ENCODE measurements at regions not wholly inside any gene's neighbourhood (a gene's known extent, or its start where the extent isn't known, plus 50 kb on each side); places are given as distances from the start of the nearest gene placed in this dataset.

- TF ChIP-seq CTCF (IDR thresholded peaks at IDR 0.05): no peak
- H3K36me3 Mint-ChIP-seq (ENCODE audit: unreplicated experiment): no peaks in the 10 kb centered on the region
- no peak for DNase-seq (ENCODE audit: extremely low spot score, unreplicated experiment)
- no peak overlapping the region for H3K4me3 Mint-ChIP-seq (ENCODE audit: unreplicated experiment)
- H3K27me3 Mint-ChIP-seq (ENCODE audit: unreplicated experiment): no peaks in the 10 kb centered on the region
- H3K27ac Mint-ChIP-seq (ENCODE audit: unreplicated experiment): peak overlapping the region; percentile 35
- H3K9me3 Mint-ChIP-seq (ENCODE audit: unreplicated experiment): no peaks in the 10 kb centered on the region
- H3K4me1 Mint-ChIP-seq (ENCODE audit: unreplicated experiment): peaks cover 70% of the 10 kb centered on the region
These were observed 162.5 kb downstream of the SLC38A4 start for GRCh38 chr12:46663318-46663717.

GRCh38 chr12:46661110-46661845, 164.5 kb downstream of the SLC38A4 start:
- Mint-ChIP-seq H3K9me3 (ENCODE audit: unreplicated experiment) (no peaks in the 10 kb centered on the region), H3K4me3 (ENCODE audit: unreplicated experiment) (peak overlapping the region; percentile 32), H3K27ac (ENCODE audit: unreplicated experiment) (peak overlapping the region; percentile 92), H3K4me1 (ENCODE audit: unreplicated experiment) (peaks cover 90% of the 10 kb centered on the region), H3K36me3 (ENCODE audit: unreplicated experiment) (no peaks in the 10 kb centered on the region), H3K27me3 (ENCODE audit: unreplicated experiment) (no peaks in the 10 kb centered on the region)
- DNase-seq (ENCODE audit: extremely low spot score, unreplicated experiment): no peak
- TF ChIP-seq CTCF (IDR thresholded peaks at IDR 0.05): peak; percentile 85

GRCh38 chr12:46660719-46661109, 165.1 kb downstream of the SLC38A4 start:
- peak overlapping the region; percentile 32 for H3K4me3 Mint-ChIP-seq (ENCODE audit: unreplicated experiment)
- no peaks in the 10 kb centered on the region for H3K9me3 Mint-ChIP-seq (ENCODE audit: unreplicated experiment)
- TF ChIP-seq CTCF (IDR thresholded peaks at IDR 0.05): no peak
- no peaks in the 10 kb centered on the region for H3K36me3 Mint-ChIP-seq (ENCODE audit: unreplicated experiment)
- H3K4me1 Mint-ChIP-seq (ENCODE audit: unreplicated experiment): peaks cover 88% of the 10 kb centered on the region
- no peaks in the 10 kb centered on the region for H3K27me3 Mint-ChIP-seq (ENCODE audit: unreplicated experiment)
- no peak for DNase-seq (ENCODE audit: extremely low spot score, unreplicated experiment)
- H3K27ac Mint-ChIP-seq (ENCODE audit: unreplicated experiment): peak overlapping the region; percentile 92

- Mint-ChIP-seq H3K9me3 (ENCODE audit: unreplicated experiment) (no peaks in the 10 kb centered on the region), H3K27me3 (ENCODE audit: unreplicated experiment) (no peaks in the 10 kb centered on the region), H3K4me3 (ENCODE audit: unreplicated experiment) (peak overlapping the region; percentile 3), H3K4me1 (ENCODE audit: unreplicated experiment) (peaks cover 85% of the 10 kb centered on the region), H3K36me3 (ENCODE audit: unreplicated experiment) (no peaks in the 10 kb centered on the region), H3K27ac (ENCODE audit: unreplicated experiment) (peak overlapping the region; percentile 92)
- DNase-seq (ENCODE audit: extremely low spot score, unreplicated experiment): no peak
- no peak for TF ChIP-seq CTCF (IDR thresholded peaks at IDR 0.05)
These were observed 165.5 kb downstream of the SLC38A4 start for GRCh38 chr12:46660276-46660675.

GRCh38 chr12:46659824-46660223, 166.0 kb downstream of the SLC38A4 start:
- H3K27me3 Mint-ChIP-seq (ENCODE audit: unreplicated experiment): no peaks in the 10 kb centered on the region
- H3K4me1 Mint-ChIP-seq (ENCODE audit: unreplicated experiment): peaks cover 81% of the 10 kb centered on the region
- H3K9me3 Mint-ChIP-seq (ENCODE audit: unreplicated experiment): no peaks in the 10 kb centered on the region
- H3K36me3 Mint-ChIP-seq (ENCODE audit: unreplicated experiment): no peaks in the 10 kb centered on the region
- H3K4me3 Mint-ChIP-seq (ENCODE audit: unreplicated experiment): peak overlapping the region; percentile 30
- no peak for DNase-seq (ENCODE audit: extremely low spot score, unreplicated experiment)
- no peak for TF ChIP-seq CTCF (IDR thresholded peaks at IDR 0.05)
- H3K27ac Mint-ChIP-seq (ENCODE audit: unreplicated experiment): peak overlapping the region; percentile 92
